HFF-Myc (cell line): ENCODE measurements at regions not wholly inside any gene's neighbourhood (a gene's known extent, or its start where the extent isn't known, plus 50 kb on each side); places are given as distances from the start of the nearest gene placed in this dataset.

Experiments
- DNase-seq: peaks from one replicate; pipeline ENCODE4 v3.0.0-alpha.2; 2011; ENCODE audit warnings: low read depth; ENCODE audit errors: extremely low read depth
- H3K4me3 ChIP-seq: replicated peaks from 2 replicates; pipeline ENCODE4 v1.5.1; 2011; ENCODE audit warnings: low read depth, mild to moderate bottlenecking, control low read depth, low read length
- TF ChIP-seq, protein P1 (sequence below): IDR thresholded peaks from 2 replicates; pipeline ENCODE4 v1.5.1; 2012; ENCODE audit warnings: mild to moderate bottlenecking, low read depth, low read length, control low read depth; ENCODE audit errors: missing control alignments

DNA sequence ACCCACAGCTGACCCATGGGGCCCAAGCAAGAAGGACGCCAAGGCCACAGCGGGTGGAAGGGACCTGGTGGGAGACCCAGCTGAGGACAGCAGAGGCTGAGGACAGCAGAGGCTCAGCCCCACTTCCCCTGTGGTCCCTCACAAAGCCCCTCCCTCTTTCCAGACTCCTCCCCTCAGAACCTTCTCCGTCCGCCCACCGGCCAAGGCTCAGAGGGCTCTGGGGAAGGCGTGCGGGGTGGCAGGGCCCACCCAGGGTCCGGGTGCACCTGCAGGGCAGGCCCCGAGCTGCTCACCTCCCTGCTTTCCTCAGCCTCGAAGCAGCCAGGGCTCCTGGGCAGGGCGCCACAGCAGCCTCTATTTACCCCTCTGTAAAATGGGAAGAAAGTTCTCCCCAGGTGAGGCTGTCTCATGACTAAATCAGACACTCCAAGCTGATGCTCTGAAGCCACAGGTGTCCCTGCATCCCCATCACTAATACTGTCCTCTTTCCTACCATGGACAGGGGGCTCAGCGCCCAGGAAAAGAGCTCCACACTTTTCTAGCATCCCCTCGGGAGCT, 137.9 kb upstream of the PPP1R26 start:
- TF ChIP-seq, protein P1, sequence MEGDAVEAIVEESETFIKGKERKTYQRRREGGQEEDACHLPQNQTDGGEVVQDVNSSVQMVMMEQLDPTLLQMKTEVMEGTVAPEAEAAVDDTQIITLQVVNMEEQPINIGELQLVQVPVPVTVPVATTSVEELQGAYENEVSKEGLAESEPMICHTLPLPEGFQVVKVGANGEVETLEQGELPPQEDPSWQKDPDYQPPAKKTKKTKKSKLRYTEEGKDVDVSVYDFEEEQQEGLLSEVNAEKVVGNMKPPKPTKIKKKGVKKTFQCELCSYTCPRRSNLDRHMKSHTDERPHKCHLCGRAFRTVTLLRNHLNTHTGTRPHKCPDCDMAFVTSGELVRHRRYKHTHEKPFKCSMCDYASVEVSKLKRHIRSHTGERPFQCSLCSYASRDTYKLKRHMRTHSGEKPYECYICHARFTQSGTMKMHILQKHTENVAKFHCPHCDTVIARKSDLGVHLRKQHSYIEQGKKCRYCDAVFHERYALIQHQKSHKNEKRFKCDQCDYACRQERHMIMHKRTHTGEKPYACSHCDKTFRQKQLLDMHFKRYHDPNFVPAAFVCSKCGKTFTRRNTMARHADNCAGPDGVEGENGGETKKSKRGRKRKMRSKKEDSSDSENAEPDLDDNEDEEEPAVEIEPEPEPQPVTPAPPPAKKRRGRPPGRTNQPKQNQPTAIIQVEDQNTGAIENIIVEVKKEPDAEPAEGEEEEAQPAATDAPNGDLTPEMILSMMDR: no peak
- DNase-seq: no peak
- H3K4me3 ChIP-seq: no peak overlapping the region

DNA sequence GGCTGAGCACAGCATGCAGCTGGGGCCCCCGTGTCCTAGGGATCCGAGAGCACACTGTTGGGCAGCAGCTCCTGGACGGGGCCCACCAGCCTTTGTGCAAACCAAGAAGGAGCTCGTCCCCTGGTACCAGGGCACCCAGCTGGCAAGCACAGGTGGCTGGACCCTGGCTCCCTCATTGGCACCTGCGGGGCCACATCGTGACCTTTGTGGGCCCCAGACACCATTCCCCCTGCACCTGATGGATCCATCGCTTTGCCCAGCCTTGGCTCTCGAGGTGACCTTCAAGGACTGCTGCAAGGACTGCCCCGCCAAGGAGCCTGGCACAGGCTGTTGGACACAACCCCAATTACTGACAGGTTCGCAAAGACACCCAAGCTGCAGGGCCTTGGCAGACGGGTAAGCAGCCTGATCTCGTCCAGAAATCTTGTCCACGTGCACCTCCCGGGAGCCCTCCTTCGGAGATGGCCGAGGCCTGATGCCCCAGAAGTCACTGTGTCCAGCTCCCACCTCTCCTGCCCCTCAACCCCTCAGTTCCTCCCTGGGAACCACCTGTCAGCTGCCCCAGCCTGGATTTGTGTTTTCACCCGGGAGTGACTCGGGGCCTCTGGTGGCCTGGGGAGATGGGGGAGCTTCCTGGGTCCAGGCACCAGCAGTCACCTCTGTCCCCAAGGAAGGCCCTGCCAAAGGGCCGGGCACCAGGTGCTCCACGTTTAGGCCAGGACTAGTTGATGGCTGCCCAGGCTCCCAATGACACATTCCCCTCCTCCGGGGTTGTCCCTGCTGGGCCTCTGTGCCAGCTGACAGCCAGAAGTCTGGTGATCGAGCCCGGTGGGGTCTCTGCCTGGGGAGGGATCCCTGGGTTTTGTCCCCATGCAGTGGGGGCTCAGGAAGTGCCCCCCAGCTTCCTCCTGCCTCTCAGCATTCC, 137.1 kb upstream of the PPP1R26 start:
- TF ChIP-seq, protein P1: no peak
- DNase-seq: no peak
- no peak overlapping the region for H3K4me3 ChIP-seq

DNA sequence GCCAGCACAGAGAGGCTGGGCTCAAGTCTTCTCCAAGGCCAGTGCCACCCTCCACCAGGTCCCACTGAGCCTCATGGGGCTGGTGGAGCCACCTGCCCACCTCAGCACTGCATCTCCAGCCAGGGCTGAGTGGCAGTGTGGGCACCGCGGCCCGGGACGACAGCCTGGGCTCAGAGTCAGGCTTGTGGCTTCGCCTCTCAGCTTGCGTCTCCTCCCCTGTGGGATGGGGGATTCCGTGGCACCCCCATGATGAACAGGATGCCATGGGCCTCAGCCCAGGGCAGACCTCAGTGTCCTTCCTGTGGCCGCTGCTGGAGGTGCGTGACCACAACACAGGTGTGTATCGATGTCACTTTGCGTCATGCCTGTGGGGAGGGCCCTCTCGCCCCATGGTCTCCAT, 136.4 kb upstream of the PPP1R26 start:
- TF ChIP-seq, protein P1: no peak
- no peak for DNase-seq
- no peak overlapping the region for H3K4me3 ChIP-seq

- TF ChIP-seq, protein P1: peak; percentile 85
- no peak for DNase-seq
- no peak overlapping the region for H3K4me3 ChIP-seq
These were observed 135.6 kb upstream of the PPP1R26 start for GRCh38 chr9:135343837-135344522.

- DNase-seq: no peak
- H3K4me3 ChIP-seq: no peak overlapping the region
- TF ChIP-seq, protein P1: no peak
These were observed 135.1 kb upstream of the PPP1R26 start for GRCh38 chr9:135344523-135344901.

- no peak overlapping the region for H3K4me3 ChIP-seq
- DNase-seq: no peak
- TF ChIP-seq, protein P1: no peak
These were observed 134.6 kb upstream of the PPP1R26 start for GRCh38 chr9:135344915-135345500.
